ENCODE measurements at regions not wholly inside any gene's neighbourhood (a gene's known extent, or its start where the extent isn't known, plus 50 kb on each side); places are given as distances from the start of the nearest gene placed in this dataset.

GRCh38 chr18:22667156-22667555 is 249.4 kb upstream of the CTAGE1 start:
- Histone ChIP-seq H3K4me1 (no peaks in the 10 kb centered on the region), H3K9me3 (peaks cover 0 to 5% (median 0%) of the 10 kb centered on the region in 3 donors), H3K36me3 (no peaks in the 10 kb centered on the region), H3K27ac (no peak overlapping the region), H3K27me3 (no peaks in the 10 kb centered on the region), H3K4me3 (no peak overlapping the region)
- WGBS, 2 donors = 74 to 87% methylated on average over 3 to 4 of the region's 4 CpGs
- no peak for DNase-seq
- no peak for TF ChIP-seq POLR2A (IDR thresholded peaks at IDR 0.05)
- TF ChIP-seq CTCF (IDR thresholded peaks at IDR 0.05) = no peak
- intact Hi-C loops (cut with DNase I) = no loop called here

- no peaks in the 10 kb centered on the region for H3K27me3 ChIP-seq
- DNase-seq = no peak
- intact Hi-C loops (cut with DNase I) = no loop called here
These were observed 250.1 kb upstream of the CTAGE1 start for GRCh38 chr18:22667616-22668422.

GRCh38 chr18:22668496-22668895 is 250.8 kb upstream of the CTAGE1 start:
- Histone ChIP-seq H3K36me3 (no peaks in the 10 kb centered on the region), H3K27ac (no peak overlapping the region), H3K4me3 (no peak overlapping the region), H3K4me1 (no peaks in the 10 kb centered on the region), H3K9me3 (peaks cover 0 to 5% (median 0%) of the 10 kb centered on the region in 3 donors), H3K27me3 (no peaks in the 10 kb centered on the region)
- WGBS, 2 donors = 85 to 95% methylated on average over 2 of the region's 2 CpGs
- intact Hi-C loops (cut with DNase I) = no loop called here
- no peak for DNase-seq
- TF ChIP-seq CTCF (IDR thresholded peaks at IDR 0.05) (no peak), POLR2A (IDR thresholded peaks at IDR 0.05) (no peak)

More at GRCh38 chr18:22667616-22668422, 250.1 kb upstream of the CTAGE1 start:
- Histone ChIP-seq H3K9me3 (peaks cover 0 to 5% (median 0%) of the 10 kb centered on the region in 3 donors), H3K27ac (no peak overlapping the region), H3K4me1 (no peaks in the 10 kb centered on the region), H3K36me3 (no peaks in the 10 kb centered on the region), H3K4me3 (no peak overlapping the region)
- 65 to 69% methylated on average over 8 of the region's 8 CpGs for WGBS, 2 donors
- no peak for TF ChIP-seq CTCF (IDR thresholded peaks at IDR 0.05)
- TF ChIP-seq POLR2A (IDR thresholded peaks at IDR 0.05) = no peak

- WGBS, 2 donors = 26 to 50% methylated on average over 1 of the region's 1 CpG
- intact Hi-C loops (cut with DNase I) = no loop called here
- Histone ChIP-seq H3K4me1 (no peaks in the 10 kb centered on the region), H3K27me3 (no peaks in the 10 kb centered on the region), H3K36me3 (no peaks in the 10 kb centered on the region), H3K27ac (no peak overlapping the region), H3K9me3 (no peaks in the 10 kb centered on the region), H3K4me3 (no peak overlapping the region)
- TF ChIP-seq POLR2A (IDR thresholded peaks at IDR 0.05) (no peak), CTCF (IDR thresholded peaks at IDR 0.05) (no peak)
- no peak for DNase-seq
These were observed 253.2 kb upstream of the CTAGE1 start for GRCh38 chr18:22670914-22671313.

GRCh38 chr18:22673182-22673862 is 255.6 kb upstream of the CTAGE1 start:
- 56 to 67% methylated on average over 3 of the region's 3 CpGs for WGBS, 2 donors
- no peak for DNase-seq
- no peaks in the 10 kb centered on the region for H3K9me3 ChIP-seq
- no peak overlapping the region for H3K27ac ChIP-seq
- no peaks in the 10 kb centered on the region for H3K27me3 ChIP-seq
- no peak overlapping the region for H3K4me3 ChIP-seq
- no peaks in the 10 kb centered on the region for H3K4me1 ChIP-seq
- intact Hi-C loops (cut with DNase I) = no loop called here
- no peaks in the 10 kb centered on the region for H3K36me3 ChIP-seq
- TF ChIP-seq POLR2A (IDR thresholded peaks at IDR 0.05) (no peak), CTCF (IDR thresholded peaks at IDR 0.05) (no peak)

Measured in esophagus squamous epithelium (tissue), 5 donors.